ENCODE measurements at regions not wholly inside any gene's neighbourhood (a gene's known extent, or its start where the extent isn't known, plus 50 kb on each side); places are given as distances from the start of the nearest gene placed in this dataset.

GRCh38 chr1:108042610-108043009, 77.6 kb upstream of the VAV3 start:
- intact Hi-C loops (cut with micrococcal nuclease; ENCODE audit: unreplicated experiment): no loop called here
- Histone ChIP-seq H4K20me1 (ENCODE audit: insufficient read depth, low read length) (no peaks in the 10 kb centered on the region), H3K4me1 (ENCODE audit: insufficient read depth, low read length, poor library complexity, severe bottlenecking) (peaks cover 22% of the 10 kb centered on the region), H3K9me3 (ENCODE audit: low read length) (no peaks in the 10 kb centered on the region), H3K9me2 (ENCODE audit: insufficient read depth, low read length) (no peaks in the 10 kb centered on the region), H3K27ac (ENCODE audit: low read depth, low read length, poor library complexity, severe bottlenecking) (no peak overlapping the region), H3K79me2 (ENCODE audit: insufficient read depth, low read depth, low read length) (no peaks in the 10 kb centered on the region), H2AFZ (ENCODE audit: low read length) (no peak overlapping the region), H3K4me2 (ENCODE audit: low read length) (no peak overlapping the region), H3K4me3 (ENCODE audit: low read depth, low read length, poor library complexity, severe bottlenecking) (no peak overlapping the region), H3K36me3 (ENCODE audit: insufficient read depth, low read length) (no peaks in the 10 kb centered on the region)
- ChIA-PET POLR2A (interaction anchor here (1.5 kb wide), 1 partner anchor 16 kb away, joined by 3 read pairs; no protein-coding TSS in a partner anchor), CTCF (ENCODE audit: unreplicated experiment) (interaction anchor here (0.6 kb wide), 1 partner anchor 291 kb away, joined by 5 read pairs; no protein-coding TSS in a partner anchor)
- DNase-seq (ENCODE audit: low spot score): no peak
- BruUV-seq (replicated peaks): no TSS peak
- TF ChIP-seq EZH2phosphoT487 (IDR thresholded peaks at IDR 0.05; ENCODE audit: borderline replicate concordance, low read depth, low read length) (no peak), CTCF (conservative IDR thresholded peaks at IDR 0.05; ENCODE audit: low read length) (no peak)

GRCh38 chr1:108041360-108042142, 76.6 kb upstream of the VAV3 start:
- H3K27ac ChIP-seq (ENCODE audit: low read depth, low read length, poor library complexity, severe bottlenecking): no peak overlapping the region
- ChIA-PET POLR2A (interaction anchor here (1.5 kb wide), 1 partner anchor 17 kb away, joined by 3 read pairs; no protein-coding TSS in a partner anchor), CTCF (ENCODE audit: unreplicated experiment) (no interaction called here)
- H3K9me3 ChIP-seq (ENCODE audit: low read length): no peaks in the 10 kb centered on the region
- H4K20me1 ChIP-seq (ENCODE audit: insufficient read depth, low read length): no peaks in the 10 kb centered on the region
- H3K4me3 ChIP-seq (ENCODE audit: low read depth, low read length, poor library complexity, severe bottlenecking): no peak overlapping the region
- TF ChIP-seq EZH2phosphoT487 (IDR thresholded peaks at IDR 0.05; ENCODE audit: borderline replicate concordance, low read depth, low read length) (no peak), CTCF (conservative IDR thresholded peaks at IDR 0.05; ENCODE audit: low read length) (no peak)
- no peaks in the 10 kb centered on the region for H3K36me3 ChIP-seq (ENCODE audit: insufficient read depth, low read length)
- H3K9me2 ChIP-seq (ENCODE audit: insufficient read depth, low read length): no peaks in the 10 kb centered on the region
- no peak overlapping the region for H3K4me2 ChIP-seq (ENCODE audit: low read length)
- BruUV-seq (replicated peaks): no TSS peak
- no peaks in the 10 kb centered on the region for H3K79me2 ChIP-seq (ENCODE audit: insufficient read depth, low read depth, low read length)
- intact Hi-C loops (cut with micrococcal nuclease; ENCODE audit: unreplicated experiment): no loop called here
- no peak overlapping the region for H2AFZ ChIP-seq (ENCODE audit: low read length)
- H3K4me1 ChIP-seq (ENCODE audit: insufficient read depth, low read length, poor library complexity, severe bottlenecking): peaks cover 22% of the 10 kb centered on the region
- DNase-seq (ENCODE audit: low spot score): peak; percentile 8

- POLR2A ChIA-PET: interaction anchor here (0.6 to 1.0 kb wide), 2 partner anchors 11 to 137 kb away, joined by 3 read pairs; no protein-coding TSS in a partner anchor
- Histone ChIP-seq H2AFZ (ENCODE audit: low read length) (no peak overlapping the region), H3K79me2 (ENCODE audit: insufficient read depth, low read depth, low read length) (no peaks in the 10 kb centered on the region), H3K27ac (ENCODE audit: low read depth, low read length, poor library complexity, severe bottlenecking) (no peak overlapping the region), H3K9me3 (ENCODE audit: low read length) (no peaks in the 10 kb centered on the region), H3K36me3 (ENCODE audit: insufficient read depth, low read length) (no peaks in the 10 kb centered on the region), H3K4me3 (ENCODE audit: low read depth, low read length, poor library complexity, severe bottlenecking) (no peak overlapping the region), H3K4me1 (ENCODE audit: insufficient read depth, low read length, poor library complexity, severe bottlenecking) (peaks cover 13% of the 10 kb centered on the region), H4K20me1 (ENCODE audit: insufficient read depth, low read length) (no peaks in the 10 kb centered on the region), H3K9me2 (ENCODE audit: insufficient read depth, low read length) (no peaks in the 10 kb centered on the region), H3K4me2 (ENCODE audit: low read length) (no peak overlapping the region)
- CTCF ChIA-PET (ENCODE audit: unreplicated experiment): interaction anchor here (0.6 kb wide), 1 partner anchor 48 kb away, joined by 3 read pairs; no protein-coding TSS in a partner anchor
- DNase-seq (ENCODE audit: low spot score): no peak
- TF ChIP-seq CTCF (conservative IDR thresholded peaks at IDR 0.05; ENCODE audit: low read length): no peak
- no peak for TF ChIP-seq EZH2phosphoT487 (IDR thresholded peaks at IDR 0.05; ENCODE audit: borderline replicate concordance, low read depth, low read length)
- intact Hi-C loops (cut with micrococcal nuclease; ENCODE audit: unreplicated experiment): no loop called here
- no TSS peak for BruUV-seq (replicated peaks)
Observed at GRCh38 chr1:108038653-108039236, 73.8 kb upstream of the VAV3 start.
